WTC11 (cell line): ENCODE measurements at regions not wholly inside any gene's neighbourhood (a gene's known extent, or its start where the extent isn't known, plus 50 kb on each side); places are given as distances from the start of the nearest gene placed in this dataset.

ENCODE experiments used
- ATF2 ChIP-seq: sonication (generic); formaldehyde crosslinking; IDR thresholded peaks from 2 replicates; pipeline ENCODE4 v1.8.1; 2022; ENCODE audit warnings: low read depth, missing genetic modification reagents, borderline replicate concordance
- CBFB ChIP-seq: sonication (generic); formaldehyde crosslinking; IDR thresholded peaks from 2 replicates; pipeline ENCODE4 v1.8.1; 2022; ENCODE audit warnings: mild to moderate bottlenecking, low read depth, missing genetic modification reagents
- CDX4 ChIP-seq: fragments of 250-450 bp; sonication (Bioruptor Pico); IDR thresholded peaks from 2 replicates; pipeline ENCODE4 v1.9.0; 2021; ENCODE audit warnings: moderate library complexity, mild to moderate bottlenecking, inconsistent platforms, borderline replicate concordance
- CTCF ChIP-seq: fragments of 200-600 bp; IDR thresholded peaks from 2 replicates; pipeline ENCODE4 v1.8.0; 2022; ENCODE audit warnings: antibody characterized with exemption
- E2F1 ChIP-seq: sonication (generic); formaldehyde crosslinking; IDR thresholded peaks from 2 replicates; pipeline ENCODE4 v1.8.0; 2022; ENCODE audit warnings: mild to moderate bottlenecking, missing genetic modification reagents
- E2F4 ChIP-seq: sonication (generic); formaldehyde crosslinking; IDR thresholded peaks from 2 replicates; pipeline ENCODE4 v1.8.1; 2022; ENCODE audit warnings: low read depth, mild to moderate bottlenecking, moderate library complexity, missing genetic modification reagents, borderline replicate concordance
- FOXP4 ChIP-seq: sonication (generic); formaldehyde crosslinking; IDR thresholded peaks from 2 replicates; pipeline ENCODE4 v1.8.0; 2022; ENCODE audit warnings: mild to moderate bottlenecking, missing genetic modification reagents
- MAX ChIP-seq: sonication (generic); formaldehyde crosslinking; IDR thresholded peaks from 2 replicates; pipeline ENCODE4 v1.8.0; 2022; ENCODE audit warnings: mild to moderate bottlenecking, missing genetic modification reagents
- MXD4 ChIP-seq: fragments of 250-450 bp; sonication (Bioruptor Pico); IDR thresholded peaks from 2 replicates; pipeline ENCODE4 v1.8.0; 2021; ENCODE audit warnings: mild to moderate bottlenecking, moderate library complexity, borderline replicate concordance
- SOX15 ChIP-seq: fragments of 250-450 bp; sonication (Bioruptor Pico); IDR thresholded peaks from 2 replicates; pipeline ENCODE4 v1.9.0; 2021; ENCODE audit warnings: mild to moderate bottlenecking
- TCF7 ChIP-seq: sonication (generic); formaldehyde crosslinking; IDR thresholded peaks from 2 replicates; pipeline ENCODE4 v1.8.0; 2022; ENCODE audit warnings: mild to moderate bottlenecking, low read depth, missing genetic modification reagents, moderate library complexity

GRCh38 chr5:56692359-56693219 is 122.8 kb upstream of the MAP3K1 start:
- TF ChIP-seq CTCF (no peak), CDX4 (CRISPR knock-in tag) (no peak), FOXP4 (CRISPR knock-in tag) (no peak), ATF2 (CRISPR knock-in tag) (no peak), SOX15 (CRISPR knock-in tag) (no peak), CBFB (CRISPR knock-in tag) (no peak), MXD4 (CRISPR knock-in tag) (no peak), TCF7 (CRISPR knock-in tag) (no peak), E2F4 (no peak), MAX (CRISPR knock-in tag) (no peak), E2F1 (CRISPR knock-in tag) (no peak)
